GM19043 (cell line): ENCODE measurements at regions not wholly inside any gene's neighbourhood (a gene's known extent, or its start where the extent isn't known, plus 50 kb on each side); places are given as distances from the start of the nearest gene placed in this dataset.
"Not testable (repeated sequence)": the region's sequence is repeated elsewhere in the genome, so short reads cannot be mapped to it uniquely, and the experiment has no call there.

Source experiments
- ATAC-seq: cut with Tn5 transposase; IDR thresholded peaks from one replicate; pipeline ENCODE4 v1.9.1; 2021; ENCODE audit warnings: low read depth; ENCODE audit not compliant: unreplicated experiment

GRCh38 chr5:91285062-91285461 lies 98.1 kb downstream of the ARRDC3 start:
- not testable (repeated sequence) for ATAC-seq

GRCh38 chr5:91283899-91284298 lies 99.2 kb downstream of the ARRDC3 start:
- ATAC-seq = no peak

- ATAC-seq = no peak
Observed at GRCh38 chr5:91283326-91283725, 99.8 kb downstream of the ARRDC3 start.

GRCh38 chr5:91282210-91282609 lies 100.9 kb downstream of the ARRDC3 start:
- ATAC-seq = no peak

GRCh38 chr5:91281401-91281800 lies 101.7 kb downstream of the ARRDC3 start:
- ATAC-seq = no peak

- peak; percentile 95 for ATAC-seq
Observed at GRCh38 chr5:91280362-91281269, 102.5 kb downstream of the ARRDC3 start.

- ATAC-seq = no peak
Observed at GRCh38 chr5:91277840-91278239, 105.3 kb downstream of the ARRDC3 start.

- ATAC-seq = no peak
Observed at GRCh38 chr5:91277093-91277626, 106.0 kb downstream of the ARRDC3 start.

GRCh38 chr5:91272858-91273257 lies 110.3 kb downstream of the ARRDC3 start:
- ATAC-seq = peak; percentile 86

- peak; percentile 54 for ATAC-seq
Observed at GRCh38 chr5:91271999-91272398, 111.1 kb downstream of the ARRDC3 start.

GRCh38 chr5:91269198-91269597 lies 113.9 kb downstream of the ARRDC3 start:
- ATAC-seq = no peak

- peak; percentile 72 for ATAC-seq
Observed at GRCh38 chr5:91266184-91266705, 116.9 kb downstream of the ARRDC3 start.

- no peak for ATAC-seq
Observed at GRCh38 chr5:91264311-91265051, 118.6 kb downstream of the ARRDC3 start.

GRCh38 chr5:91263898-91264297 lies 119.2 kb downstream of the ARRDC3 start:
- no peak for ATAC-seq

GRCh38 chr5:91257301-91257700 lies 125.8 kb downstream of the ARRDC3 start:
- ATAC-seq = no peak

- ATAC-seq = no peak
Observed at GRCh38 chr5:91256142-91256524, 127.0 kb downstream of the ARRDC3 start.

- ATAC-seq = no peak
Observed at GRCh38 chr5:91255396-91256141, 127.5 kb downstream of the ARRDC3 start.

GRCh38 chr5:91252916-91253315 lies 130.2 kb downstream of the ARRDC3 start:
- no peak for ATAC-seq

GRCh38 chr5:91245871-91246270 lies 137.2 kb downstream of the ARRDC3 start:
- ATAC-seq = no peak

GRCh38 chr5:91245074-91245452 lies 138.1 kb downstream of the ARRDC3 start:
- ATAC-seq = no peak
